Progenitor cell of endocrine pancreas (in vitro differentiated cells): ENCODE measurements at regions not wholly inside any gene's neighbourhood (a gene's known extent, or its start where the extent isn't known, plus 50 kb on each side); places are given as distances from the start of the nearest gene placed in this dataset.

Experiments
- DNase-seq: peaks from one replicate; pipeline ENCODE4 v3.0.0; 2021; ENCODE audit warnings: low spot score; ENCODE audit not compliant: unreplicated experiment
- H3K27ac Mint-ChIP-seq: 2 replicates; pipeline ENCODE4 v1.8.0; 2021; ENCODE audit warnings: mild to moderate bottlenecking, moderate library complexity, mixed read lengths
- H3K27me3 Mint-ChIP-seq: 2 replicates; pipeline ENCODE4 v1.8.0; 2021; ENCODE audit warnings: mixed read lengths
- H3K36me3 Mint-ChIP-seq: 2 replicates; pipeline ENCODE4 v1.8.0; 2022; ENCODE audit warnings: mixed read lengths; ENCODE audit not compliant: insufficient read depth
- H3K4me1 Mint-ChIP-seq: 2 replicates; pipeline ENCODE4 v1.8.0; 2021; ENCODE audit warnings: low read depth, mixed read lengths
- H3K4me3 Mint-ChIP-seq: 2 replicates; pipeline ENCODE4 v1.8.0; 2021; ENCODE audit warnings: low read depth, mild to moderate bottlenecking, moderate library complexity, mixed read lengths
- H3K9me3 Mint-ChIP-seq: 2 replicates; pipeline ENCODE4 v1.8.0; 2021; ENCODE audit warnings: low read depth, mixed read lengths
- CTCF ChIP-seq: fragments of 200-600 bp; sonication (generic); IDR thresholded peaks from one replicate; pipeline ENCODE4 v1.5.0; 2021; ENCODE audit warnings: antibody characterized with exemption, mild to moderate bottlenecking; ENCODE audit not compliant: unreplicated experiment

- Mint-ChIP-seq H3K36me3 (no peaks in the 10 kb centered on the region), H3K27ac (no peak overlapping the region), H3K9me3 (no peaks in the 10 kb centered on the region), H3K27me3 (no peaks in the 10 kb centered on the region), H3K4me3 (no peak overlapping the region), H3K4me1 (peaks cover 7% of the 10 kb centered on the region)
- no peak for DNase-seq
- TF ChIP-seq CTCF = no peak
Observed at GRCh38 chr7:53306846-53307245, 271.4 kb downstream of the POM121L12 start.

GRCh38 chr7:53311205-53311604 lies 275.8 kb downstream of the POM121L12 start:
- no peak for TF ChIP-seq CTCF
- H3K27ac Mint-ChIP-seq = no peak overlapping the region

GRCh38 chr7:53315981-53316380 lies 280.5 kb downstream of the POM121L12 start:
- TF ChIP-seq CTCF = no peak
- no peak for DNase-seq
- no peak overlapping the region for H3K4me3 Mint-ChIP-seq
- peaks cover 11% of the 10 kb centered on the region for H3K4me1 Mint-ChIP-seq
- H3K27ac Mint-ChIP-seq = no peak overlapping the region
- H3K27me3 Mint-ChIP-seq = no peaks in the 10 kb centered on the region
- H3K9me3 Mint-ChIP-seq = no peaks in the 10 kb centered on the region
- H3K36me3 Mint-ChIP-seq = no peaks in the 10 kb centered on the region

More at GRCh38 chr7:53311205-53311604, 275.8 kb downstream of the POM121L12 start:
- Mint-ChIP-seq H3K27me3 (no peaks in the 10 kb centered on the region), H3K4me1 (peaks cover 11% of the 10 kb centered on the region), H3K36me3 (no peaks in the 10 kb centered on the region), H3K4me3 (no peak overlapping the region), H3K9me3 (no peaks in the 10 kb centered on the region)
- DNase-seq = no peak

- Mint-ChIP-seq H3K9me3 (peaks cover 2% of the 10 kb centered on the region), H3K4me1 (peaks cover 4% of the 10 kb centered on the region), H3K27me3 (no peaks in the 10 kb centered on the region), H3K36me3 (no peaks in the 10 kb centered on the region), H3K4me3 (no peak overlapping the region), H3K27ac (no peak overlapping the region)
- no peak for DNase-seq
- TF ChIP-seq CTCF = no peak
Observed at GRCh38 chr7:53318566-53318965, 283.1 kb downstream of the POM121L12 start.

- H3K9me3 Mint-ChIP-seq = peaks cover 8% of the 10 kb centered on the region
- no peak for DNase-seq
- TF ChIP-seq CTCF = no peak
- no peak overlapping the region for H3K27ac Mint-ChIP-seq
- H3K4me1 Mint-ChIP-seq = no peaks in the 10 kb centered on the region
- H3K27me3 Mint-ChIP-seq = no peaks in the 10 kb centered on the region
- H3K36me3 Mint-ChIP-seq = no peaks in the 10 kb centered on the region
- H3K4me3 Mint-ChIP-seq = no peak overlapping the region
Observed at GRCh38 chr7:53325061-53325460, 289.6 kb downstream of the POM121L12 start.
